HepG2 (cell line): ENCODE measurements at regions not wholly inside any gene's neighbourhood (a gene's known extent, or its start where the extent isn't known, plus 50 kb on each side); places are given as distances from the start of the nearest gene placed in this dataset.

Source experiments
- ATAC-seq: fragments of 200-7000 bp; cut with Tn5 transposase; 3 replicates; pipeline ENCODE4 v1.9.1; 2020; ENCODE audit warnings: mild to moderate bottlenecking, moderate library complexity
- BruUV-seq: library from RNA; stranded (reverse); fragments of 400-500 nt; replicated peaks from 2 replicates; lab custom pipeline; 2021; lab: Mats Ljungman, UMichigan
- CTCF ChIA-PET: fragments of 300-600 bp; formaldehyde crosslinking; extraction: SDS; loops from one replicate; lab custom pipeline; 2021; ENCODE audit warnings: low total read pairs, inconsistent platforms, low intra/inter-chr PET ratio; lab: Yijun Ruan, JAX
- POLR2A ChIA-PET: fragments of 350-600 bp; sonication (Branson Sonifier 250); formaldehyde crosslinking; loops from one replicate; lab custom pipeline; 2020; ENCODE audit warnings: antibody characterized with exemption, inconsistent platforms; lab: Yijun Ruan, JAX
- DNase-seq: peaks from one replicate; pipeline ENCODE4 v3.0.0-alpha.2; 2015; ENCODE audit warnings: low spot score
- FAIRE-seq: peaks from 3 replicates; lab custom pipeline; 2011; peaks lifted over from hg19 to GRCh38; lab: Jason Lieb, UNC
- H2AFZ ChIP-seq: one replicate; pipeline ENCODE4 v1.6.1; 2011; ENCODE audit warnings: low read length, inconsistent platforms
- H3K27ac ChIP-seq: fragments of 300-600 bp; 3 replicates; pipeline ENCODE4 v1.8.0; 2011; ENCODE audit warnings: mixed run types, mild to moderate bottlenecking, mixed read lengths, low read length, inconsistent platforms; ENCODE audit not compliant: insufficient read depth; ENCODE audit errors: extremely low read length
- H3K27me3 ChIP-seq, 2 experiments: fragments of 200-600 bp in 1 of 2; 2 replicates in 1 of 2; 3 replicates in 1 of 2; pipeline versions ENCODE4 v1.6.0 to v1.8.0; 2011; ENCODE audit warnings: low read length in 2 of 2, mild to moderate bottlenecking in 2 of 2, moderate library complexity in 2 of 2, inconsistent platforms in 1 of 2; ENCODE audit not compliant: insufficient read depth in 2 of 2, control insufficient read depth in 1 of 2
- H3K36me3 ChIP-seq, 2 experiments: fragments of 200-600 bp in 1 of 2; replicated peaks in 1 of 2; 2 replicates in 1 of 2; 3 replicates in 1 of 2; pipeline versions ENCODE4 v1.5.1 to v1.8.0; 2011; ENCODE audit warnings: low read length in 2 of 2, inconsistent platforms in 1 of 2; ENCODE audit not compliant: insufficient read depth in 2 of 2, control insufficient read depth in 1 of 2
- H3K4me1 ChIP-seq: 2 replicates; pipeline ENCODE4 v1.5.1; 2012; ENCODE audit warnings: low read length, inconsistent platforms; ENCODE audit not compliant: insufficient read depth
- H3K4me2 ChIP-seq: 2 replicates; pipeline ENCODE4 v1.6.0; 2011; ENCODE audit warnings: low read depth, low read length, inconsistent platforms
- H3K4me3 ChIP-seq, 3 experiments: fragments of 200-600 bp in 1 of 3; sonication (generic), shearing (Covaris generic) in 1 of 3; replicated peaks in 1 of 3; 2 replicates each; pipeline ENCODE4 v1.5.1; 2011 to 2016; ENCODE audit warnings: low read length in 3 of 3, inconsistent platforms in 2 of 3, low read depth in 2 of 3, mild to moderate bottlenecking in 2 of 3, control low read depth in 1 of 3, mixed read lengths in 1 of 3; ENCODE audit not compliant: insufficient read depth in 1 of 3
- H3K79me2 ChIP-seq: one replicate; pipeline ENCODE4 v1.6.1; 2011; ENCODE audit warnings: low read length, inconsistent platforms; ENCODE audit not compliant: insufficient read depth
- H3K9ac ChIP-seq: 2 replicates; pipeline ENCODE4 v1.6.0; 2011; ENCODE audit warnings: mild to moderate bottlenecking, low read depth, low read length, inconsistent platforms; ENCODE audit not compliant: insufficient read depth
- H3K9me3 ChIP-seq: 2 replicates; pipeline ENCODE4 v1.5.1; 2012; ENCODE audit warnings: mild to moderate bottlenecking, low read length
- H4K20me1 ChIP-seq: 2 replicates; pipeline ENCODE4 v1.6.0; 2011; ENCODE audit warnings: inconsistent platforms, mild to moderate bottlenecking, low read length, moderate library complexity; ENCODE audit not compliant: insufficient read depth
- CTCF ChIP-seq: sonication (generic); formaldehyde crosslinking; IDR thresholded peaks from 2 replicates; pipeline ENCODE4 v1.5.0; 2020; ENCODE audit warnings: mild to moderate bottlenecking, missing genetic modification reagents, moderate library complexity
- FOXA1 ChIP-seq, 2 experiments: fragments of 450-650 bp in 1 of 2; sonication (generic) in 1 of 2; formaldehyde crosslinking in 1 of 2; IDR thresholded peaks; 2 replicates each; pipeline versions ENCODE4 v1.4.0 to v1.6.1; 2016 to 2020; ENCODE audit warnings: missing genetic modification reagents in 1 of 2
- FOXA3 ChIP-seq: IDR thresholded peaks from 2 replicates; pipeline ENCODE4 v1.6.1; 2016; ENCODE audit warnings: missing genetic modification reagents, missing compliant biosample characterization
- HMGXB3 ChIP-seq: sonication (generic); formaldehyde crosslinking; IDR thresholded peaks from 2 replicates; pipeline ENCODE4 v1.4.0; 2020; ENCODE audit warnings: missing genetic modification reagents, borderline replicate concordance
- HNF4A ChIP-seq: sonication (generic); formaldehyde crosslinking; IDR thresholded peaks from 2 replicates; pipeline ENCODE4 v1.4.0; 2020; ENCODE audit warnings: missing genetic modification reagents
- SALL1 ChIP-seq: sonication (generic); formaldehyde crosslinking; IDR thresholded peaks from 2 replicates; pipeline ENCODE4 v1.8.0; 2022; ENCODE audit warnings: mild to moderate bottlenecking, missing genetic modification reagents
- SOX6 ChIP-seq, 2 experiments: fragments of 450-650 bp in 1 of 2; sonication (generic) in 1 of 2; formaldehyde crosslinking in 1 of 2; IDR thresholded peaks; 2 replicates each; pipeline versions ENCODE4 v1.4.0 to v1.6.1; 2017 to 2020; ENCODE audit warnings: antibody characterized with exemption in 1 of 2, mild to moderate bottlenecking in 1 of 2, missing genetic modification reagents in 1 of 2
- TBX3 ChIP-seq: fragments of 450-650 bp; IDR thresholded peaks from 2 replicates; pipeline ENCODE4 v1.6.1; 2017; ENCODE audit warnings: antibody characterized with exemption, mild to moderate bottlenecking, inconsistent platforms, borderline replicate concordance
- TEAD3 ChIP-seq: optimal IDR thresholded peaks from 2 replicates; pipeline ENCODE3; 2016; ENCODE audit warnings: borderline replicate concordance
- ZNF33B ChIP-seq: sonication (generic); formaldehyde crosslinking; IDR thresholded peaks from 2 replicates; pipeline ENCODE4 v1.5.1; 2020; ENCODE audit warnings: mild to moderate bottlenecking, missing genetic modification reagents
- WGBS: methylation state at CpG from one replicate; pipeline ENCODE4 v1.1.6; 2017; ENCODE audit warnings: low lambda C conversion rate; 5-methylcytosine and 5-hydroxymethylcytosine counted together
- in situ Hi-C: cut with HindIII; loops from 2 replicates; pipeline ENCODE4 v1.10.0; 2017; ENCODE audit warnings: low pct_unique_long_range_greater_than_20kb; ENCODE audit not compliant: extremely low pct_ligation_motif_present
- intact Hi-C: fragments of 100-400 bp; cut with micrococcal nuclease; formaldehyde crosslinking; loops from one replicate; pipeline ENCODE4 v1.10.0; 2022; ENCODE audit not compliant: unreplicated experiment
- TF ChIP-seq, protein P1 (sequence below): sonication (generic); formaldehyde crosslinking; IDR thresholded peaks from 2 replicates; pipeline ENCODE4 v1.8.1; 2022; ENCODE audit warnings: mild to moderate bottlenecking, missing genetic modification reagents

DNA sequence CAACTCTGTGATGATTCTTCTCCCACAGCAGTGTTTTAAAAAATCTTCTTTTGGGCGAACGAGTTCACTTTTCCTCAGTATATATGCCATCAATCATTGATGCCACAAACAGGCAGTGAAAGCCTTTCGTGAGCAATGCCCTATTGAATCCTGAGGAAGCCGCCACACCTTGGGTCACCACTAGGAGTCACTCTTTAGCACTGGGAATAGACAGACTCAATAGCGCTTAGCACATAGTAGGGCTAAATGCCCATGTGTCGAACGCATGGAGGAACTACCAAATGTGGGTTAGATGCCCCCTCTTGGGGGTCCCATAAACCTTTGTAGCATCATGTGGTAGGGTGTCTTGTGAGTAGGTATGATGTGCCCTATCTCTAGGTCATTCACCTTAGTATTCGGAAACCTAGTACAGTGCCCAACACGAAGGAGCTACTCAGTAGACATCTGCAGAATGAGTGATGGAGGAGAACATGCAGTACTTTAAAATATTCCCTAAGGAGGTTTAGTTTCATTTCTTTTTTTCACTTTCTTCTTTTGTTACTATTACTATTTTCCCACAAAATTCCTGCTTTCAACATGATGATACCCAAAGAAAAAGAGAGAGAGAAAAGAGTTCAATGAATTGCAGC lies 603.7 kb downstream of the BNC2 start (continued):
- TF ChIP-seq CTCF (CRISPR knock-in tag) (peak; percentile 43), TBX3 (no peak)

DNA sequence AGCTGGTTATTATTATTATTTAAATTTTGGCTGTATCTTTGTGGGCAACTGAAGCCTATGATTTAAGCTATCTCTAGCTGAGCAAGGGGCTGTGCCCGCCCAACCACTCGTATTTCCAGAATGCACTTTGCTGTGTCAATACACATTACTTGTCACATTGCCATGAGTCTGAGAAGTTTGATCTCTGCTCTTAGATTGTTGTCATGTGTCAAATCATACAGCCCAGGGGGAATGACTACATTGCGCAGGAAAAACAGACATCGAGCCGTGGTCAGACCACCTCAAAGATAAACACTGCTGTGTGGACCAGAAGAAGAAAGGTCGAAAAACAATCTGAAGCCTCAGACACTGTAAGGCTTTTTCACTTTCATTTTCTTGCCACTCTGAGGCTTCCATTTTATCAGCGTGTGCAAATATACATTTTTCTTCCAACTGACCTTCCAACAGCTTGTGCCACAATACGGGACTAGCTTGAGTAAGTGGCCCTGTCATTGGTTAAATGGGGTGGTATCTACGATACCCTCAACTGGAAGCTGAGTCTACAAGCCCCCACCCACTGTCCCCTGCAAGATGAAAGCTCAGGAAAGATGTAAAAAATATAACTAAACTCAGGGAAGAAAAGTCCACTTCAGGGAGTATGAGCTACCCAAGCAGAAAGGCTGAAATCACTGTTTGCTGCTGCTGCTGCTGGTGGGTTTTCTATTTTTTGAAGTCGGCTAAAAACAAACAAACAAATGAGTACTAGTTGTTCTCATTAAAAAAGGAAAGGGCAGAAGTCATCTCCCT lies 603.0 kb downstream of the BNC2 start:
- peak; percentile 21 for FAIRE-seq
- H3K36me3 ChIP-seq: no peaks in the 10 kb centered on the region
- no peaks in the 10 kb centered on the region for H3K9me3 ChIP-seq
- H3K79me2 ChIP-seq: no peaks in the 10 kb centered on the region
- peak; percentile 92 for ATAC-seq
- DNase-seq: peak; percentile 53
- ChIA-PET POLR2A (no interaction called here), CTCF (no interaction called here)
- peaks cover 15% of the 10 kb centered on the region; the same call in 1 of the 2 replicates for H3K4me1 ChIP-seq
- TF ChIP-seq SOX6 (IDR thresholded peaks at IDR 0.05) (no peak), SOX6 (CRISPR knock-in tag; IDR thresholded peaks at IDR 0.05) (0 out of 2 replicates have a peak, but pooled peaks have one; percentile 29), SALL1 (CRISPR knock-in tag) (peak; percentile 61), FOXA1 (IDR thresholded peaks at IDR 0.05) (no peak), FOXA1 (CRISPR knock-in tag; IDR thresholded peaks at IDR 0.05) (peak; percentile 44; the same call in 1 of the 2 replicates), HMGXB3 (CRISPR knock-in tag) (peak; percentile 95), HNF4A (CRISPR knock-in tag) (peak; percentile 65; the same call in 1 of the 2 replicates), FOXA3 (CRISPR knock-in tag) (peak; percentile 24; the same call in 1 of the 2 replicates), TEAD3 (peak; percentile 18), ZNF33B (CRISPR knock-in tag) (no peak)
- TF ChIP-seq, protein P1, sequence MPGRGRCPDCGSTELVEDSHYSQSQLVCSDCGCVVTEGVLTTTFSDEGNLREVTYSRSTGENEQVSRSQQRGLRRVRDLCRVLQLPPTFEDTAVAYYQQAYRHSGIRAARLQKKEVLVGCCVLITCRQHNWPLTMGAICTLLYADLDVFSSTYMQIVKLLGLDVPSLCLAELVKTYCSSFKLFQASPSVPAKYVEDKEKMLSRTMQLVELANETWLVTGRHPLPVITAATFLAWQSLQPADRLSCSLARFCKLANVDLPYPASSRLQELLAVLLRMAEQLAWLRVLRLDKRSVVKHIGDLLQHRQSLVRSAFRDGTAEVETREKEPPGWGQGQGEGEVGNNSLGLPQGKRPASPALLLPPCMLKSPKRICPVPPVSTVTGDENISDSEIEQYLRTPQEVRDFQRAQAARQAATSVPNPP (CRISPR knock-in tag): no peak
- H3K9ac ChIP-seq: no peak overlapping the region
- BruUV-seq: no TSS peak
- WGBS: 1% methylated on average over 10 of the region's 10 CpGs
- peak overlapping the region; percentile 24 to 31 (median 31); a peak in 4 of 6 replicates for H3K4me3 ChIP-seq
- intact Hi-C loops: no loop called here
- H3K27ac ChIP-seq: no peak overlapping the region
- in situ Hi-C loops: no loop called here
- H3K27me3 ChIP-seq: peaks cover 0 to 6% of the 10 kb centered on the region in 2 experiments; a peak in 2 of 5 replicates
- H2AFZ ChIP-seq: no peak overlapping the region
- H3K4me2 ChIP-seq: peak overlapping the region; percentile 69
- H4K20me1 ChIP-seq: no peaks in the 10 kb centered on the region
